Activated CD4-positive, alpha-beta T cell treated with anti-CD3 and anti-CD28 coated beads, Interleukin-2, amount 10 ng/mL, durations not matched to agents 24 days and 14 days (primary cell): ENCODE measurements at regions not wholly inside any gene's neighbourhood (a gene's known extent, or its start where the extent isn't known, plus 50 kb on each side); places are given as distances from the start of the nearest gene placed in this dataset.

Experiments
- DNase-seq: peaks from one replicate; pipeline ENCODE4 v3.0.0; 2022
- H3K27ac Mint-ChIP-seq: one replicate; pipeline ENCODE4 v1.8.0; 2022; ENCODE audit warnings: mild to moderate bottlenecking, mixed read lengths
- H3K27me3 Mint-ChIP-seq: one replicate; pipeline ENCODE4 v1.8.0; 2022; ENCODE audit warnings: mixed read lengths
- H3K36me3 Mint-ChIP-seq: one replicate; pipeline ENCODE4 v1.8.0; 2022; ENCODE audit warnings: low read depth, mild to moderate bottlenecking, mixed read lengths
- H3K4me1 Mint-ChIP-seq: one replicate; pipeline ENCODE4 v1.8.0; 2021; ENCODE audit warnings: mixed read lengths
- H3K4me3 Mint-ChIP-seq: one replicate; pipeline ENCODE4 v1.8.0; 2022; ENCODE audit warnings: mild to moderate bottlenecking, moderate library complexity, mixed read lengths
- H3K9me3 Mint-ChIP-seq: one replicate; pipeline ENCODE4 v1.8.0; 2021; ENCODE audit warnings: mixed read lengths
- intact Hi-C: fragments of 100-400 bp; cut with micrococcal nuclease; formaldehyde crosslinking; loops from one replicate; pipeline ENCODE4 v1.15.1; 2023

GRCh38 chr10:130958981-130959751 lies 352.4 kb downstream of the TCERG1L start:
- Mint-ChIP-seq H3K4me1 (no peaks in the 10 kb centered on the region), H3K27ac (no peak overlapping the region), H3K27me3 (no peaks in the 10 kb centered on the region), H3K4me3 (no peak overlapping the region), H3K9me3 (no peaks in the 10 kb centered on the region), H3K36me3 (no peaks in the 10 kb centered on the region)
- intact Hi-C loops = no loop called here
- no peak for DNase-seq

GRCh38 chr10:130959752-130960195 lies 351.7 kb downstream of the TCERG1L start:
- no peaks in the 10 kb centered on the region for H3K4me1 Mint-ChIP-seq
- H3K27me3 Mint-ChIP-seq = no peaks in the 10 kb centered on the region
- H3K36me3 Mint-ChIP-seq = no peaks in the 10 kb centered on the region
- intact Hi-C loops = no loop called here
- H3K9me3 Mint-ChIP-seq = no peaks in the 10 kb centered on the region
- no peak overlapping the region for H3K4me3 Mint-ChIP-seq
- no peak overlapping the region for H3K27ac Mint-ChIP-seq
- DNase-seq = no peak

GRCh38 chr10:130960531-130960930 lies 351.0 kb downstream of the TCERG1L start:
- H3K4me3 Mint-ChIP-seq = no peak overlapping the region
- no peak for DNase-seq
- no peaks in the 10 kb centered on the region for H3K9me3 Mint-ChIP-seq
- no peaks in the 10 kb centered on the region for H3K36me3 Mint-ChIP-seq
- intact Hi-C loops = no loop called here
- no peak overlapping the region for H3K27ac Mint-ChIP-seq
- no peaks in the 10 kb centered on the region for H3K27me3 Mint-ChIP-seq
- no peaks in the 10 kb centered on the region for H3K4me1 Mint-ChIP-seq

GRCh38 chr10:130961506-130962239 lies 349.8 kb downstream of the TCERG1L start:
- no peak for DNase-seq
- intact Hi-C loops = no loop called here
- Mint-ChIP-seq H3K36me3 (no peaks in the 10 kb centered on the region), H3K27ac (no peak overlapping the region), H3K4me3 (no peak overlapping the region), H3K9me3 (no peaks in the 10 kb centered on the region), H3K27me3 (no peaks in the 10 kb centered on the region), H3K4me1 (no peaks in the 10 kb centered on the region)

- no peaks in the 10 kb centered on the region for H3K9me3 Mint-ChIP-seq
- H3K27me3 Mint-ChIP-seq = no peaks in the 10 kb centered on the region
- no peaks in the 10 kb centered on the region for H3K36me3 Mint-ChIP-seq
- DNase-seq = no peak
- H3K4me1 Mint-ChIP-seq = no peaks in the 10 kb centered on the region
- H3K27ac Mint-ChIP-seq = no peak overlapping the region
- intact Hi-C loops = no loop called here
- H3K4me3 Mint-ChIP-seq = no peak overlapping the region
Measured at GRCh38 chr10:130962240-130963051, 349.1 kb downstream of the TCERG1L start.

GRCh38 chr10:130963052-130963393 lies 348.5 kb downstream of the TCERG1L start:
- Mint-ChIP-seq H3K9me3 (no peaks in the 10 kb centered on the region), H3K27me3 (no peaks in the 10 kb centered on the region)

GRCh38 chr10:130963786-130964522 lies 347.6 kb downstream of the TCERG1L start:
- no peak for DNase-seq
- H3K27ac Mint-ChIP-seq = no peak overlapping the region
- intact Hi-C loops = no loop called here

More at GRCh38 chr10:130963052-130963393, 348.5 kb downstream of the TCERG1L start:
- Mint-ChIP-seq H3K36me3 (no peaks in the 10 kb centered on the region), H3K4me1 (no peaks in the 10 kb centered on the region), H3K27ac (no peak overlapping the region), H3K4me3 (no peak overlapping the region)
- intact Hi-C loops = no loop called here
- no peak for DNase-seq

GRCh38 chr10:130964771-130965170 lies 346.8 kb downstream of the TCERG1L start:
- H3K27ac Mint-ChIP-seq = no peak overlapping the region
- H3K4me1 Mint-ChIP-seq = no peaks in the 10 kb centered on the region
- intact Hi-C loops = no loop called here
- H3K9me3 Mint-ChIP-seq = no peaks in the 10 kb centered on the region
- no peaks in the 10 kb centered on the region for H3K27me3 Mint-ChIP-seq
- H3K36me3 Mint-ChIP-seq = no peaks in the 10 kb centered on the region
- no peak for DNase-seq
- H3K4me3 Mint-ChIP-seq = no peak overlapping the region

More at GRCh38 chr10:130963786-130964522, 347.6 kb downstream of the TCERG1L start:
- no peak overlapping the region for H3K4me3 Mint-ChIP-seq
- no peaks in the 10 kb centered on the region for H3K4me1 Mint-ChIP-seq
- H3K36me3 Mint-ChIP-seq = no peaks in the 10 kb centered on the region
- no peaks in the 10 kb centered on the region for H3K9me3 Mint-ChIP-seq
- H3K27me3 Mint-ChIP-seq = no peaks in the 10 kb centered on the region

GRCh38 chr10:130967161-130967560 lies 344.4 kb downstream of the TCERG1L start:
- intact Hi-C loops = no loop called here
- H3K4me1 Mint-ChIP-seq = no peaks in the 10 kb centered on the region
- H3K27ac Mint-ChIP-seq = no peak overlapping the region
- H3K27me3 Mint-ChIP-seq = no peaks in the 10 kb centered on the region
- no peaks in the 10 kb centered on the region for H3K36me3 Mint-ChIP-seq
- DNase-seq = no peak
- H3K9me3 Mint-ChIP-seq = no peaks in the 10 kb centered on the region
- H3K4me3 Mint-ChIP-seq = no peak overlapping the region

GRCh38 chr10:130967784-130968183 lies 343.7 kb downstream of the TCERG1L start:
- intact Hi-C loops = no loop called here

GRCh38 chr10:130968511-130968910 lies 343.0 kb downstream of the TCERG1L start:
- intact Hi-C loops = no loop called here
- H3K27me3 Mint-ChIP-seq = no peaks in the 10 kb centered on the region
- DNase-seq = no peak
- H3K4me3 Mint-ChIP-seq = no peak overlapping the region
- H3K9me3 Mint-ChIP-seq = no peaks in the 10 kb centered on the region
- no peaks in the 10 kb centered on the region for H3K4me1 Mint-ChIP-seq
- H3K36me3 Mint-ChIP-seq = no peaks in the 10 kb centered on the region
- no peak overlapping the region for H3K27ac Mint-ChIP-seq

More at GRCh38 chr10:130967784-130968183, 343.7 kb downstream of the TCERG1L start:
- no peak overlapping the region for H3K4me3 Mint-ChIP-seq
- no peaks in the 10 kb centered on the region for H3K9me3 Mint-ChIP-seq
- H3K27ac Mint-ChIP-seq = no peak overlapping the region
- H3K27me3 Mint-ChIP-seq = no peaks in the 10 kb centered on the region
- no peaks in the 10 kb centered on the region for H3K4me1 Mint-ChIP-seq
- no peaks in the 10 kb centered on the region for H3K36me3 Mint-ChIP-seq
- DNase-seq = no peak

- H3K36me3 Mint-ChIP-seq = no peaks in the 10 kb centered on the region
Measured at GRCh38 chr10:130968964-130969363, 342.6 kb downstream of the TCERG1L start.

GRCh38 chr10:130969700-130970099 lies 341.8 kb downstream of the TCERG1L start:
- Mint-ChIP-seq H3K9me3 (no peaks in the 10 kb centered on the region), H3K27me3 (no peaks in the 10 kb centered on the region), H3K4me1 (no peaks in the 10 kb centered on the region), H3K36me3 (no peaks in the 10 kb centered on the region), H3K4me3 (no peak overlapping the region), H3K27ac (no peak overlapping the region)
- no peak for DNase-seq
- intact Hi-C loops = no loop called here

More at GRCh38 chr10:130968964-130969363, 342.6 kb downstream of the TCERG1L start:
- no peak overlapping the region for H3K27ac Mint-ChIP-seq
- H3K4me3 Mint-ChIP-seq = no peak overlapping the region
- intact Hi-C loops = no loop called here
- DNase-seq = no peak
- H3K4me1 Mint-ChIP-seq = no peaks in the 10 kb centered on the region
- no peaks in the 10 kb centered on the region for H3K9me3 Mint-ChIP-seq
- no peaks in the 10 kb centered on the region for H3K27me3 Mint-ChIP-seq
